MM.1S (cell line): ENCODE measurements at regions not wholly inside any gene's neighbourhood (a gene's known extent, or its start where the extent isn't known, plus 50 kb on each side); places are given as distances from the start of the nearest gene placed in this dataset.

Source experiments
- DNase-seq: peaks from one replicate; pipeline ENCODE4 v3.0.0-alpha.2; 2015
- H2AFZ ChIP-seq: fragments of 300-600 bp; sonication (generic); 2 replicates; pipeline ENCODE4 v1.6.0; 2016; ENCODE audit warnings: antibody characterized with exemption, low read length
- H3F3A ChIP-seq: fragments of 300-600 bp; sonication (generic); 2 replicates; pipeline ENCODE4 v1.6.1; 2016; ENCODE audit warnings: mild to moderate bottlenecking, antibody characterized with exemption, low read length, moderate library complexity, mixed read lengths; ENCODE audit not compliant: insufficient read depth
- H3K27ac ChIP-seq: fragments of 300-600 bp; sonication (generic); 2 replicates; pipeline ENCODE4 v1.5.1; 2016; ENCODE audit warnings: mild to moderate bottlenecking, low read length
- H3K27me3 ChIP-seq: fragments of 300-600 bp; sonication (generic); replicated peaks from 2 replicates; pipeline ENCODE4 v1.6.0; 2016; ENCODE audit warnings: low read length; ENCODE audit not compliant: insufficient read depth
- H3K36me3 ChIP-seq: fragments of 300-600 bp; sonication (generic); replicated peaks from 2 replicates; pipeline ENCODE4 v1.6.1; 2016; ENCODE audit warnings: mild to moderate bottlenecking, low read length, mixed read lengths; ENCODE audit not compliant: insufficient read depth
- H3K4me1 ChIP-seq: fragments of 300-600 bp; sonication (generic); 2 replicates; pipeline ENCODE4 v1.6.1; 2016; ENCODE audit warnings: low read length, mixed read lengths
- H3K4me2 ChIP-seq: fragments of 300-600 bp; sonication (generic); 2 replicates; pipeline ENCODE4 v1.6.0; 2016; ENCODE audit warnings: low read depth, low read length
- H3K4me3 ChIP-seq: fragments of 300-600 bp; sonication (generic); 2 replicates; pipeline ENCODE4 v1.5.1; 2016; ENCODE audit warnings: low read length, mixed read lengths
- H3K79me2 ChIP-seq: fragments of 300-600 bp; sonication (generic); 2 replicates; pipeline ENCODE4 v1.6.1; 2016; ENCODE audit warnings: mixed run types, low read length, mixed read lengths
- H3K9ac ChIP-seq: fragments of 300-600 bp; sonication (generic); 2 replicates; pipeline ENCODE4 v1.6.1; 2016; ENCODE audit warnings: low read length, mixed read lengths
- H3K9me2 ChIP-seq: fragments of 300-600 bp; sonication (generic); replicated peaks from 2 replicates; pipeline ENCODE4 v1.6.1; 2016; ENCODE audit warnings: mild to moderate bottlenecking, low read length, mixed read lengths; ENCODE audit not compliant: insufficient read depth
- H3K9me3 ChIP-seq: fragments of 300-600 bp; sonication (generic); replicated peaks from 2 replicates; pipeline ENCODE4 v1.6.1; 2016; ENCODE audit warnings: mild to moderate bottlenecking, low read length, mixed read lengths; ENCODE audit not compliant: insufficient read depth
- H4K20me1 ChIP-seq: fragments of 300-600 bp; sonication (generic); 2 replicates; pipeline ENCODE4 v1.6.1; 2016; ENCODE audit warnings: mild to moderate bottlenecking, low read length, moderate library complexity, mixed read lengths; ENCODE audit not compliant: insufficient read depth
- EZH2 ChIP-seq: fragments of 300-600 bp; sonication (generic); optimal IDR thresholded peaks from 2 replicates; pipeline ENCODE3; 2017; ENCODE audit warnings: low read depth, mild to moderate bottlenecking, antibody characterized with exemption, low read length, mixed read lengths
- EZH2phosphoT487 ChIP-seq: fragments of 300-600 bp; sonication (generic); IDR thresholded peaks from 2 replicates; pipeline ENCODE4 v1.6.1; 2018; ENCODE audit warnings: antibody characterized with exemption, low read length
- TF ChIP-seq, protein P1 (sequence below): fragments of 300-600 bp; sonication (generic); IDR thresholded peaks from 2 replicates; pipeline ENCODE4 v1.5.1; 2016; ENCODE audit warnings: antibody characterized with exemption, low read length, mixed read lengths

GRCh38 chr22:46087816-46088277, 62.5 kb upstream of the PPARA start:
- Histone ChIP-seq H3K36me3 (no peaks in the 10 kb centered on the region), H3K4me2 (no peak overlapping the region), H3K9ac (no peak overlapping the region), H3K9me3 (no peaks in the 10 kb centered on the region), H3K9me2 (no peaks in the 10 kb centered on the region), H2AFZ (no peak overlapping the region), H3K4me3 (no peak overlapping the region), H3K27ac (no peak overlapping the region), H4K20me1 (no peaks in the 10 kb centered on the region), H3F3A (no peaks in the 10 kb centered on the region), H3K27me3 (no peaks in the 10 kb centered on the region), H3K4me1 (no peaks in the 10 kb centered on the region), H3K79me2 (no peaks in the 10 kb centered on the region)
- TF ChIP-seq, protein P1, sequence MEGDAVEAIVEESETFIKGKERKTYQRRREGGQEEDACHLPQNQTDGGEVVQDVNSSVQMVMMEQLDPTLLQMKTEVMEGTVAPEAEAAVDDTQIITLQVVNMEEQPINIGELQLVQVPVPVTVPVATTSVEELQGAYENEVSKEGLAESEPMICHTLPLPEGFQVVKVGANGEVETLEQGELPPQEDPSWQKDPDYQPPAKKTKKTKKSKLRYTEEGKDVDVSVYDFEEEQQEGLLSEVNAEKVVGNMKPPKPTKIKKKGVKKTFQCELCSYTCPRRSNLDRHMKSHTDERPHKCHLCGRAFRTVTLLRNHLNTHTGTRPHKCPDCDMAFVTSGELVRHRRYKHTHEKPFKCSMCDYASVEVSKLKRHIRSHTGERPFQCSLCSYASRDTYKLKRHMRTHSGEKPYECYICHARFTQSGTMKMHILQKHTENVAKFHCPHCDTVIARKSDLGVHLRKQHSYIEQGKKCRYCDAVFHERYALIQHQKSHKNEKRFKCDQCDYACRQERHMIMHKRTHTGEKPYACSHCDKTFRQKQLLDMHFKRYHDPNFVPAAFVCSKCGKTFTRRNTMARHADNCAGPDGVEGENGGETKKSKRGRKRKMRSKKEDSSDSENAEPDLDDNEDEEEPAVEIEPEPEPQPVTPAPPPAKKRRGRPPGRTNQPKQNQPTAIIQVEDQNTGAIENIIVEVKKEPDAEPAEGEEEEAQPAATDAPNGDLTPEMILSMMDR: no peak
- TF ChIP-seq EZH2phosphoT487: no peak
- TF ChIP-seq EZH2: no peak
- DNase-seq: no peak

GRCh38 chr22:46088541-46089311, 61.6 kb upstream of the PPARA start:
- no peak for DNase-seq
- H2AFZ ChIP-seq: no peak overlapping the region
- no peaks in the 10 kb centered on the region for H3K4me1 ChIP-seq
- H3K4me3 ChIP-seq: no peak overlapping the region
- no peak overlapping the region for H3K9ac ChIP-seq
- H3K79me2 ChIP-seq: no peaks in the 10 kb centered on the region
- no peak overlapping the region for H3K27ac ChIP-seq
- no peaks in the 10 kb centered on the region for H3K9me3 ChIP-seq
- no peaks in the 10 kb centered on the region for H3K9me2 ChIP-seq
- H3K27me3 ChIP-seq: no peaks in the 10 kb centered on the region
- no peaks in the 10 kb centered on the region for H3F3A ChIP-seq
- no peaks in the 10 kb centered on the region for H4K20me1 ChIP-seq
- no peak overlapping the region for H3K4me2 ChIP-seq
- no peaks in the 10 kb centered on the region for H3K36me3 ChIP-seq
- TF ChIP-seq, protein P1: no peak
- TF ChIP-seq EZH2phosphoT487 (no peak), EZH2 (no peak)

DNA sequence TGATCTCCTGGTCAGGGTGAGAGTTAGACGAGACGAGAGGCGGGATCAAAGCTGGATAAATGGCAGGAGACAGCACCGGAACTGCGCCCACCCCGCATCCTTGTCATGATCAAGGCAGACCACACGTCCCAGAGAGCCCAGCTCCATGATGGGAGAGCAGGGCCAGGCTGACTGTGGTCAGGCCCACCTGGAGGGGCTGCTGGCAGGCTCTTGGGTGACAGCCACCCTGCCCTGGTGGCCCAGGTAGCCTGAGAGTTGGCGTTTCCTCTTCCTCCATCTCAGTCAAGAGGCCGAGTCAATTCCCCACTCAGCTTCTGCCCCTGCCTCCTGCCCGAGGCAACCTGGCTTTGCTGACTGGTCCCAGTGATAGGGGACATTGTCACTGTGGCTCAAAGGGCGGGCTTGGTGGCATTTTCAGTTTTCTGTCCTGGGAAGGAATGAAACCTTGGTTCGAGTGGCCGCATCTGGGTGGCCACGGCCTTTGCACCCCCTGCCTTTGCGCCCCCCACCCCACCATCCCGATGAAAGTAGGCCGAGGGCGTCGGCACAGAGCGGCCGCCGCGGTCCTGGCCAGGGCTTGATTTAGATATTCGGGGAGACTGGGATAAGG, 60.8 kb upstream of the PPARA start:
- no peak overlapping the region for H2AFZ ChIP-seq
- H3K9ac ChIP-seq: no peak overlapping the region
- H3K27ac ChIP-seq: no peak overlapping the region
- H3K9me3 ChIP-seq: no peaks in the 10 kb centered on the region
- no peak overlapping the region for H3K4me3 ChIP-seq
- no peaks in the 10 kb centered on the region for H3F3A ChIP-seq
- no peaks in the 10 kb centered on the region for H3K4me1 ChIP-seq
- no peak overlapping the region for H3K4me2 ChIP-seq
- no peak for DNase-seq
- H3K36me3 ChIP-seq: no peaks in the 10 kb centered on the region
- H3K9me2 ChIP-seq: no peaks in the 10 kb centered on the region
- no peaks in the 10 kb centered on the region for H3K79me2 ChIP-seq
- TF ChIP-seq, protein P1: no peak
- TF ChIP-seq EZH2 (no peak), EZH2phosphoT487 (no peak)
- H3K27me3 ChIP-seq: no peaks in the 10 kb centered on the region
- H4K20me1 ChIP-seq: no peaks in the 10 kb centered on the region
